ENCODE measurements at regions not wholly inside any gene's neighbourhood (a gene's known extent, or its start where the extent isn't known, plus 50 kb on each side); places are given as distances from the start of the nearest gene placed in this dataset.

- Mint-ChIP-seq H3K4me3 (no peak overlapping the region), H3K9me3 (no peaks in the 10 kb centered on the region), H3K27me3 (ENCODE audit: low read depth in 2 of 2) (peaks cover 13 to 34% of the 10 kb centered on the region in 2 donors)
These were observed 185.0 kb upstream of the TOPAZ1 start for GRCh38 chr3:44056446-44057240.

DNA sequence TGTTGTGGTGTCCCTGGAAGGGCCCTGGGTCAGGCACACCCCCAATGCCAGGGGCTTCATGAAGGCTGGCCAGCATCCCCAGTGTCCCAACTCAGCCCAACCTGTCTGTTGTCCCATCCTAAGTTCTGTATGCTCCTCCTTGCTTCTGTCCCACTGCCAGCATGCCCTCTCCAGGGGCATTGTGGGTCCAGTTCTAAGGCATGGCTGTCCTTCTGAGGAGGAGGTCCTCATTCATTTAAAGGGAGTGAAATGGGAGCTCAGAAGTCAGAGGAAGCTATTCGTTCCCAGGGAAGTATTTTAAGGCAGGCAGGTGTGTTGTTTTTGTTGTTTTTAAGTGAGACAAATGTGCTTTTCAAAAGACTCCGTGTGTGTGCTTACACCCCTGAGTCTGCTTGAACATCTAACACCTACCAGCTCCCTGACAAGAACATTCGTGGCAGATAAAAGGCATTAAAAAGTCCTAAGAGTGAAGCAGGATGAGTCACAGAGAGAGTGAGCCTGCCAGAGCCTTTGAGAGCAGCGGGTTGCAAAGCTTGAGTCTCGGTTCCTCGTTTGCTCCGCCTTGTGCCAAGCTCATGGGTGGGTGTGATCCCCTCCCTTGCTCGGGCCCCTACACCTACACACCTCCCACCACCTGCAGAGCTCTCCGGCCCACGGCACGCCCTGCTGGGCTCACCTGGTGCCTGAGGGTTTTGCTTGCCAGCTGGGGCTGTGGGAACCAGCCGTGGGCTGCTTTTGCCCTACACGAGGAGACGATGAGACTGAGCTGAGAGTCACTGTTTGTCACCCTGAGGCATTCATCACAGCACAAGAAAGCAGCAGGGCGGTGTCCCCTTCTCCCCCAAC, 183.4 kb upstream of the TOPAZ1 start:
- DNase-seq (peak in 1 of 2 donors; percentile 40), ATAC-seq (no peak)
- 38% methylated on average over 15 of the region's 15 CpGs for WGBS (ENCODE audit: insufficient coverage)
- Histone ChIP-seq H3K27me3 (ENCODE audit: control insufficient read depth, insufficient read depth, low read length) (no peaks in the 10 kb centered on the region), H3K4me3 (ENCODE audit: low read length) (no peak overlapping the region), H3K27ac (ENCODE audit: low read length) (no peak overlapping the region), H3K4me1 (ENCODE audit: control insufficient read depth, insufficient read depth, low read length) (no peaks in the 10 kb centered on the region), H3K36me3 (ENCODE audit: control insufficient read depth, insufficient read depth, low read length) (no peaks in the 10 kb centered on the region), H3K9me3 (ENCODE audit: control insufficient read depth, insufficient read depth, low read length) (no peaks in the 10 kb centered on the region)
- Mint-ChIP-seq H3K27me3 (ENCODE audit: low read depth in 2 of 2) (peaks cover 18 to 28% of the 10 kb centered on the region in 2 donors), H3K27ac (no peak overlapping the region), H3K36me3 (no peaks in the 10 kb centered on the region), H3K4me1 (no peaks in the 10 kb centered on the region), H3K4me3 (no peak overlapping the region), H3K9me3 (no peaks in the 10 kb centered on the region)
- intact Hi-C loops (cut with micrococcal nuclease), result no loop called here
- TF ChIP-seq, protein P1, sequence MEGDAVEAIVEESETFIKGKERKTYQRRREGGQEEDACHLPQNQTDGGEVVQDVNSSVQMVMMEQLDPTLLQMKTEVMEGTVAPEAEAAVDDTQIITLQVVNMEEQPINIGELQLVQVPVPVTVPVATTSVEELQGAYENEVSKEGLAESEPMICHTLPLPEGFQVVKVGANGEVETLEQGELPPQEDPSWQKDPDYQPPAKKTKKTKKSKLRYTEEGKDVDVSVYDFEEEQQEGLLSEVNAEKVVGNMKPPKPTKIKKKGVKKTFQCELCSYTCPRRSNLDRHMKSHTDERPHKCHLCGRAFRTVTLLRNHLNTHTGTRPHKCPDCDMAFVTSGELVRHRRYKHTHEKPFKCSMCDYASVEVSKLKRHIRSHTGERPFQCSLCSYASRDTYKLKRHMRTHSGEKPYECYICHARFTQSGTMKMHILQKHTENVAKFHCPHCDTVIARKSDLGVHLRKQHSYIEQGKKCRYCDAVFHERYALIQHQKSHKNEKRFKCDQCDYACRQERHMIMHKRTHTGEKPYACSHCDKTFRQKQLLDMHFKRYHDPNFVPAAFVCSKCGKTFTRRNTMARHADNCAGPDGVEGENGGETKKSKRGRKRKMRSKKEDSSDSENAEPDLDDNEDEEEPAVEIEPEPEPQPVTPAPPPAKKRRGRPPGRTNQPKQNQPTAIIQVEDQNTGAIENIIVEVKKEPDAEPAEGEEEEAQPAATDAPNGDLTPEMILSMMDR (IDR thresholded peaks at IDR 0.05), result no peak

More at GRCh38 chr3:44056446-44057240, 185.0 kb upstream of the TOPAZ1 start:
- Histone ChIP-seq H3K27me3 (ENCODE audit: control insufficient read depth, insufficient read depth, low read length) (no peaks in the 10 kb centered on the region), H3K4me3 (ENCODE audit: low read length) (no peak overlapping the region), H3K9me3 (ENCODE audit: control insufficient read depth, insufficient read depth, low read length) (no peaks in the 10 kb centered on the region), H3K36me3 (ENCODE audit: control insufficient read depth, insufficient read depth, low read length) (no peaks in the 10 kb centered on the region), H3K27ac (ENCODE audit: low read length) (no peak overlapping the region), H3K4me1 (ENCODE audit: control insufficient read depth, insufficient read depth, low read length) (no peaks in the 10 kb centered on the region)
- DNase-seq (no peak), ATAC-seq (no peak)
- no peak overlapping the region for H3K27ac Mint-ChIP-seq
- no peaks in the 10 kb centered on the region for H3K4me1 Mint-ChIP-seq
- TF ChIP-seq, protein P1 (IDR thresholded peaks at IDR 0.05), result no peak
- 84% methylated on average over 10 of the region's 10 CpGs for WGBS (ENCODE audit: insufficient coverage)
- H3K36me3 Mint-ChIP-seq, result no peaks in the 10 kb centered on the region
- intact Hi-C loops (cut with micrococcal nuclease), result no loop called here

- Histone ChIP-seq H3K27me3 (ENCODE audit: control insufficient read depth, insufficient read depth, low read length) (no peaks in the 10 kb centered on the region), H3K4me3 (ENCODE audit: low read length) (no peak overlapping the region), H3K27ac (ENCODE audit: low read length) (no peak overlapping the region), H3K9me3 (ENCODE audit: control insufficient read depth, insufficient read depth, low read length) (no peaks in the 10 kb centered on the region), H3K4me1 (ENCODE audit: control insufficient read depth, insufficient read depth, low read length) (no peaks in the 10 kb centered on the region), H3K36me3 (ENCODE audit: control insufficient read depth, insufficient read depth, low read length) (no peaks in the 10 kb centered on the region)
- TF ChIP-seq, protein P1 (IDR thresholded peaks at IDR 0.05), result no peak
- DNase-seq (no peak), ATAC-seq (no peak)
- 63% methylated on average over 4 of the region's 5 CpGs for WGBS (ENCODE audit: insufficient coverage)
- Mint-ChIP-seq H3K4me3 (no peak overlapping the region), H3K27ac (no peak overlapping the region), H3K27me3 (ENCODE audit: low read depth in 2 of 2) (peaks cover 21 to 24% of the 10 kb centered on the region in 2 donors), H3K4me1 (no peaks in the 10 kb centered on the region), H3K9me3 (no peaks in the 10 kb centered on the region), H3K36me3 (no peaks in the 10 kb centered on the region)
- intact Hi-C loops (cut with micrococcal nuclease), result no loop called here
These were observed 182.8 kb upstream of the TOPAZ1 start for GRCh38 chr3:44058868-44059203.
